Mucosa of rectum (tissue), 2 donors: ENCODE measurements at regions not wholly inside any gene's neighbourhood (a gene's known extent, or its start where the extent isn't known, plus 50 kb on each side); places are given as distances from the start of the nearest gene placed in this dataset.

Experiments used
- H3K27ac ChIP-seq, 2 donors: one replicate each; pipeline ENCODE4 v1.7.0; 2013; ENCODE audit warnings: inconsistent platforms in 2 of 2, low read depth in 2 of 2, low read length in 2 of 2
- H3K27me3 ChIP-seq, 2 donors: one replicate each; pipeline ENCODE4 v1.7.0; 2013; ENCODE audit warnings: low read length in 2 of 2; ENCODE audit not compliant: control insufficient read depth in 2 of 2, insufficient read depth in 2 of 2
- H3K36me3 ChIP-seq, 2 donors: one replicate each; pipeline ENCODE4 v1.7.0; 2013; ENCODE audit warnings: low read length in 2 of 2; ENCODE audit not compliant: control insufficient read depth in 2 of 2, insufficient read depth in 2 of 2
- H3K4me1 ChIP-seq, 2 donors: one replicate each; pipeline ENCODE4 v1.7.0; 2013; ENCODE audit warnings: low read length in 2 of 2, mild to moderate bottlenecking in 1 of 2; ENCODE audit not compliant: control insufficient read depth in 2 of 2, insufficient read depth in 2 of 2
- H3K4me3 ChIP-seq, 2 donors: one replicate each; pipeline ENCODE4 v1.7.0; 2013; ENCODE audit warnings: low read length in 2 of 2
- H3K9ac ChIP-seq, 2 donors: one replicate each; pipeline ENCODE4 v1.7.0; 2013; ENCODE audit warnings: low read length in 2 of 2, low read depth in 1 of 2, mild to moderate bottlenecking in 1 of 2
- H3K9me3 ChIP-seq, 2 donors: one replicate each; pipeline ENCODE4 v1.7.0; 2013; ENCODE audit warnings: low read length in 2 of 2; ENCODE audit not compliant: control insufficient read depth in 2 of 2
- donor health status: healthy.
- donor health status: Normal muscosa, but diverticular disease.

- Histone ChIP-seq H3K4me1 (no peaks in the 10 kb centered on the region), H3K27ac (no peak overlapping the region), H3K9me3 (no peaks in the 10 kb centered on the region), H3K36me3 (no peaks in the 10 kb centered on the region), H3K27me3 (no peaks in the 10 kb centered on the region), H3K4me3 (no peak overlapping the region), H3K9ac (no peak overlapping the region)
These were observed 158.6 kb upstream of the SLC10A2 start for GRCh38 chr13:103224804-103225203.

GRCh38 chr13:103222683-103223082, 156.5 kb upstream of the SLC10A2 start:
- Histone ChIP-seq H3K4me3 (no peak overlapping the region), H3K4me1 (no peaks in the 10 kb centered on the region), H3K27me3 (no peaks in the 10 kb centered on the region), H3K27ac (no peak overlapping the region), H3K9ac (no peak overlapping the region), H3K9me3 (no peaks in the 10 kb centered on the region), H3K36me3 (no peaks in the 10 kb centered on the region)

- Histone ChIP-seq H3K27ac (no peak overlapping the region), H3K9me3 (no peaks in the 10 kb centered on the region), H3K36me3 (no peaks in the 10 kb centered on the region), H3K27me3 (no peaks in the 10 kb centered on the region), H3K9ac (no peak overlapping the region), H3K4me1 (no peaks in the 10 kb centered on the region), H3K4me3 (no peak overlapping the region)
These were observed 152.0 kb upstream of the SLC10A2 start for GRCh38 chr13:103218253-103218652.

GRCh38 chr13:103213152-103213551, 146.9 kb upstream of the SLC10A2 start:
- no peaks in the 10 kb centered on the region for H3K4me1 ChIP-seq

GRCh38 chr13:103210348-103210747, 144.1 kb upstream of the SLC10A2 start:
- no peaks in the 10 kb centered on the region for H3K4me1 ChIP-seq
- no peak overlapping the region for H3K9ac ChIP-seq
- H3K36me3 ChIP-seq = no peaks in the 10 kb centered on the region
- H3K4me3 ChIP-seq = no peak overlapping the region
- no peak overlapping the region for H3K27ac ChIP-seq
- no peaks in the 10 kb centered on the region for H3K9me3 ChIP-seq
- no peaks in the 10 kb centered on the region for H3K27me3 ChIP-seq

More at GRCh38 chr13:103213152-103213551, 146.9 kb upstream of the SLC10A2 start:
- H3K9me3 ChIP-seq = no peaks in the 10 kb centered on the region
- no peaks in the 10 kb centered on the region for H3K27me3 ChIP-seq
- no peak overlapping the region for H3K9ac ChIP-seq
- no peak overlapping the region for H3K27ac ChIP-seq
- no peaks in the 10 kb centered on the region for H3K36me3 ChIP-seq
- H3K4me3 ChIP-seq = no peak overlapping the region

GRCh38 chr13:103203735-103204330, 137.6 kb upstream of the SLC10A2 start:
- H3K27ac ChIP-seq = no peak overlapping the region

GRCh38 chr13:103200118-103200885, 134.1 kb upstream of the SLC10A2 start:
- Histone ChIP-seq H3K27me3 (no peaks in the 10 kb centered on the region), H3K4me1 (no peaks in the 10 kb centered on the region), H3K27ac (no peak overlapping the region), H3K4me3 (no peak overlapping the region), H3K9ac (no peak overlapping the region), H3K36me3 (no peaks in the 10 kb centered on the region), H3K9me3 (no peaks in the 10 kb centered on the region)

More at GRCh38 chr13:103203735-103204330, 137.6 kb upstream of the SLC10A2 start:
- Histone ChIP-seq H3K36me3 (no peaks in the 10 kb centered on the region), H3K4me3 (no peak overlapping the region), H3K9ac (no peak overlapping the region), H3K9me3 (no peaks in the 10 kb centered on the region), H3K27me3 (no peaks in the 10 kb centered on the region), H3K4me1 (no peaks in the 10 kb centered on the region)

GRCh38 chr13:103199380-103200088, 133.3 kb upstream of the SLC10A2 start:
- no peaks in the 10 kb centered on the region for H3K4me1 ChIP-seq
- H3K27me3 ChIP-seq = no peaks in the 10 kb centered on the region
- no peak overlapping the region for H3K4me3 ChIP-seq
- H3K36me3 ChIP-seq = no peaks in the 10 kb centered on the region
- no peaks in the 10 kb centered on the region for H3K9me3 ChIP-seq
- H3K9ac ChIP-seq = no peak overlapping the region
- no peak overlapping the region for H3K27ac ChIP-seq

GRCh38 chr13:103196356-103196755, 130.1 kb upstream of the SLC10A2 start:
- Histone ChIP-seq H3K4me1 (no peaks in the 10 kb centered on the region), H3K27ac (no peak overlapping the region), H3K9me3 (no peaks in the 10 kb centered on the region), H3K27me3 (no peaks in the 10 kb centered on the region), H3K9ac (no peak overlapping the region), H3K4me3 (no peak overlapping the region), H3K36me3 (no peaks in the 10 kb centered on the region)

- Histone ChIP-seq H3K4me1 (no peaks in the 10 kb centered on the region), H3K27me3 (no peaks in the 10 kb centered on the region), H3K27ac (no peak overlapping the region), H3K36me3 (no peaks in the 10 kb centered on the region), H3K4me3 (no peak overlapping the region), H3K9me3 (no peaks in the 10 kb centered on the region), H3K9ac (no peak overlapping the region)
These were observed 129.5 kb upstream of the SLC10A2 start for GRCh38 chr13:103195762-103196161.
